ENCODE measurements at regions not wholly inside any gene's neighbourhood (a gene's known extent, or its start where the extent isn't known, plus 50 kb on each side); places are given as distances from the start of the nearest gene placed in this dataset.

DNA sequence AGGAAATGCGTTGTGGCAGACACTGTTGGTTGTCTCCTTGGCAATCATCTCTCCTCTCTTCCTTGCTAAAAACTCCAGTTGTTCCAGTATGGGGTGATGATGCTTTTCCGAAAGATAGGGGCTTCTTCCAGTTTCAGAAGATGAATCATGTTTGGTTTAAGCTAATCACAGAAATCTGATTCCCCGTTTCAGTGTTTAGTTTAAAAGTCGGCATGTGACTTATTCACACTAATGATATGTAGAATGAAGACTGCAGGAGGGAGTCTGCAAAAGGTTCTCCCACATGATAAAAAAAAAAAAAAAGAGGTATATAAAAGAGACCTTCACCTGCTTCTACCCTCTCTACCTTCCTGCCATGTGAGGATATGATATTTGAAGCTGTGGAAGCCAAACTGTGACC is 239.0 kb upstream of the SIX2 start:
- DNase-seq = no peak

DNA sequence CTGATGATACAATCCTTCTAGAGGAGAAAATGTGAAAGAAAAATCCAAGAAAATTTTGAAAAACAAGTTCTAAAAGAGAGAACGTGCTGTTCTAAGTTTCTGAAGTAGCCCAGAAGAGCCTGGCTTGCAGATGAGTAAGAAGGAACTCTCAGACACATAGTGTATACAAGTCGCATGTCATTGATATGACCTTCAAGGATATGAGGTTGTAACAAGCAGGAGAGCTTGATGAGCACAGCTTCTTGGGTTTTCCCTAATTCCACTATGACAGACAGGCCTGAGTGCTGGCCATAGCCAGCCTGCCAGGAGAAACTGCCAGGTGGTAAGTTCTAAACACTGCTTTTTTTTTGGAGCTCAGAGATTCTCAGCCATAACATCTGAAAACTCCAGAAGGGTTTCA is 235.7 kb upstream of the SIX2 start:
- DNase-seq = no peak

DNA sequence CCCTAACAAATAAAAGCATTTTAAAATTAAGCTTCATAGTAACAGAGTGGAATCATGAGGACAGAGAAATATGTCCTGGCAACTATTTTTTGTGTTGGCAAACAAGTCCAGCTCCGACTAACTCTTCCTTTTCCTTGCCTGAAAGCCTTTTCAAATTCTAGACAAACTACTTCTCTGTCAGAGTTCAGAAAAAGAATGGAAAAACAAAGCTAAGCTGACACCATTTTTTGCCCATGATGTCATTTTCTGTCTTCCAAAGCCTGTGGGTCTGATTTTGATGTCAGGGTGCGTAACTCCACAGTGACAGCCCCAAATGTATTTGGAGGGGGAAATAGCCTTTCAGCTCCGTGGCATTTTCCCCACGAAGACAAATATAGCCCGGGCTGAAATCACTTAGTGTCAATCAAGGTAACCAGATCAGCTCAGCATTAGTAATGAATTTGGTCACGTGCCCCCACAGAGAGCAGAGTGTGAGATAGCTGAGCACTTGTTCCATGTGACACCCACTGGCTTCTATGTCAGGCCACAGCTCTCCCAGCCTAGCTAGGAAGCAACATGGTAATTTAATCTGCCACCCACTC is 233.0 kb upstream of the SIX2 start:
- no peak for DNase-seq

DNA sequence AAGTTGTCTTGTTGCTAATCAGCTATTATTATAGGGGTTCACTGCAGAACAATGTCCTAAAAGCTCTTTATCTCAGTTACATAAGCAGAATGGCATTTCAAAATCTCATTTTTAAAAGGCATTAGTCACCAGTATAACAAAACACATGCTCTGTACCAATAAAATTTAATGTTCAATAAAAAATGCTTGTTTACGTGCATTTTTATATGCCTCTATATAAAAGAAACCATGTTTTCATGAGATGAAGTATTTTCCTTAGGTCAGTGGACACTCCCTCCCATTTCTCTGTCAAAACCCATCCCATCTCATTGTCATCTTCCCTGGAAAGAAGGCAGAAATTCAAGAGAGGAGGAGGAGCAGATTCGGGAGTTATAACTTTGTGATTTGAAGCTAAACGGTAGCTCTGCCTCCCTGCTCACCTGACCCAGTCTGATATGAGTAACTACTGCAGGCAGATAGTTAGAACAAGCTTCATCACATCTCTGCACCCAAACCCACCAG is 231.9 kb upstream of the SIX2 start:
- DNase-seq = no peak

DNA sequence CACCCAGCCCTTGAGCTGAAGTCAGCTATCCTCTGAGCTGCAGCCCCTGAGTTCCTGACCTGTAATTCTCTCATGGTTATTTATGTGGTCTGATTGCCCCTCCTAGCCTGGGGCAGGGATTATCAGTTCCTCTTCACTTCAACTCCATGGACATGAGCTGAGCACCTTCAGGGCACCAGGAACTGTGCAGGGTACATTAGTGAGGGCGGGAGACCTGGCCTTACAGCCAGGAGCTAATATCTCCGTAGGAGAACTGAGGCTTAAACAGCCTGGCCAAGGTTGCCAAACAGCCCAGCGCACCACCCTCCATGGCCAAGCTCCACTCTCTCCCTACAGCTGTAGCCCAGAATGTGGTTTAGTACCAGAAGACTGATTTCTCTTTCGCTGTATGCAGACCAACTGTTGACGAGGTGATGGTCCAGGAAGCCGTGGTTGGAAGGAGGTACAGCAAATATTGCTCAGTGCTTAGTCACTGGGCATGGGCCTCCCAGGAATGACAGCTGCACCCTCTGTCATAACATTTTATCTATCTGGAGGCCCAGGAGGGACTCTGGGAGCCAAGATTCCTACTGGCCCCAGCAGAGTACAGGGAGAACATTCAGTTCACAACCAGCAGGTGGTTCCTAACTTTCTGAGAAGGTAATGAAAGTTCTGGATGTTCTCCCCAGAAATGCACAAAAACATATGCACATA is 228.7 kb upstream of the SIX2 start:
- DNase-seq = peak; percentile 45 to 55

DNA sequence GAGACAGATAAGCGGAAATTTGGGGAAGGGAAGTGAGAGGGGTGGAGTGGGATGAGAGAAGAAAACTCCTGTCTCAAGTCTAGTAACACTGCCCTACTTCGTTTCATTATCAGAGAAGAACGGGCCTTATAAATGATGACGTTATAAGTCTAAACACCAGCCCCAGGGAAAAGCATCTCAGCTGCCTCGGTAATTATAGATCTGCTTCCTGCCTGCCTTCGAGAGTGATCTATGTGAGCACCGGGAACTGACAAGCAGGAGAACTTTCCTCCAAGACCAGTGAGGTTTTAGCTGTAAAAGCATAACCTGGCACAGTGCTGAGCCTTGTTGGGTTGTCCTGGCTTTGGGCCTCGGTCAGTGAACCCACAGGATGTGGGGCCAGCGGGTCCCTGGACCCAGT is 227.9 kb upstream of the SIX2 start:
- DNase-seq = no peak

DNA sequence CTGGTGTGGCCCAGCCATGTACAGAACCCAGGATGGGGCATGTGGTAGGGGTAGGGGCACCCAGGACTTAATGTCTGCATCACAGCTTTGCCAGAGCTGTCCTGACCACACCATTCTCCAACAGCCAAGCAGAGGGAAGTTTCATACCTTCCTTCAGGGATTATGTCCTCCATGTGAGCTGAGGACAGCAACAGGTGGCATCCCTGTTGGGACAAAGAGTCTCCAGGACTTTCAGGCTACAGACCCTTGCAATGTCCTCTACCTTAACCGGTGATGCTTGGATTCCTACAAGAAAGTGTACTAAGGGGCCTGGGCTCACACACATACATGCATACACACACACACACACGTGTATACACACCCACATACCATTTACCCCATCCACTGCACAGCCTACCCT is 227.0 kb upstream of the SIX2 start:
- DNase-seq = no peak

DNA sequence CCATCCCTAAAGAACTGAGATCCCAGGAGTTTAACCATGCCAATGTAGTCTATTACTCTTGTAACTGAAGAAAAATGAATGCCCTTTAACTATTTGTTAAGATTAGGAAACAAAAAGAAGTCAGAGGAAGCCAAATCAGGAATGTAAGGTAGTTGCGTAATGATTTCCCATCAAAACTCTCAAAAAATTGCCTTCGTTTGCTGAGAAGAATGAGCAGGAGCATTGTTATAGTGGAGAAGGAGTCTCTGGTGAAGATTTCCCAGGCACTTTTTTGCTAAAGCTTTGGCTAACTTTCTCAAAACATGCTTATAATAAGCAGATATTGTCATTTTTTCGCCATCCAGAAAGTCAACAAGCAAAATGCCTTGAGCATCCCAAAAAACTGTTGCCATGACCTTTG is 224.0 kb upstream of the SIX2 start:
- no peak for DNase-seq

DNA sequence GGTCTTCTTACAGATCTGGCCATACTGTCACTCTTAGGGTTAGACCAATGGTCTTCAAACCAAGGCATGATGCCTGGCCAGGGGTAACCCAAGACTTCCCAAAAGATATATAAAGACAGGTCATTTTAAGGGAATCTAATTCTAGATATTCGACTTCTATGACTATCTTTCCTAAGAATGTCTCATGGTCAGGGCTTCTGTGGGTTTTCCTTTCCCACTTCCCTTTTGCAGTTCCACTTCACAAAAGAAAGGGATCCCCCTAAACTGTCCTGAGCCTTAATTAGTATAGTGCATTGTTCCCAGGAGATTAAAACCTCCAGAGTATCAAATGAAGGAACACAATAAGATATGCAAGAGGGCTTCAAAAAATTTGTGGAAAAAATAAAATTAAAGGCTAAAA is 223.6 kb upstream of the SIX2 start:
- DNase-seq = no peak

DNA sequence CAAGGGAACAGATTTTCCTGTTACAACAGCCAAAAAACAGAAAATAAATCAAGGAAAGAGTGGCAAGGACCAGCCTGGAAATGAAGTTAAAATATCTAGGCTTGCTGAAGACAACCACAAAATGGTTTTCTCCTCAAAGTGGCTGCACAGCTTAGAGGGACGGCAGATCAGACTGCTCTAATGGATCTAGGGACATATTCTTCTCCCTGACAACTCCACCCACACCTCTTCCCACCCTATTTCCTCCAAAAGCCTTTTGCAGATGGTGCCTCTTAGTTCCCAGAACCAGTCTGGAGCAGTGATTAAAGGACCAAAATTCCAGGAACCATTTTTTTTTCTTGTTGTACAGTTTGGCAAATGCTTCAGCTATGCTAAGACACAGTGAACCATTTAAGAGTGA is 220.2 kb upstream of the SIX2 start:
- DNase-seq = no peak

DNA sequence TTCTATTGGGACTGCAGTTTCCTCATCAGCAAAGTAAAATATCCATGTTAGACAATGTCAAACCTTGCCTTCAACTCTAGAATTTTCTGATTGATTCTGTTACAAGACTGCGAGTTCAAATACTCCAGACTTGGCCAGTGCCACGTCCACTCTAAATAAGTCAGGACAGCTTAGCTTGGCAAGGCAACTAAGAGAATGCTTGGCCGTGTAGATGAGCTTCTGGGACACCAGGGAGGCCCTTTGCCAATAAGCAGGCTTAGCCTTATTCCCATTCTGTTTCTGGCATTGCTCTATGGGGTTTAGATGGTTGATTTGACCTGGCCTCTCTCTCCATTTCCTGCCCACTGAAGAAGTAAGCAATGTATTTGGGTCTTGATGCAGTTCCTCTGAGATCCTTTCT is 218.1 kb upstream of the SIX2 start:
- DNase-seq = no peak

DNA sequence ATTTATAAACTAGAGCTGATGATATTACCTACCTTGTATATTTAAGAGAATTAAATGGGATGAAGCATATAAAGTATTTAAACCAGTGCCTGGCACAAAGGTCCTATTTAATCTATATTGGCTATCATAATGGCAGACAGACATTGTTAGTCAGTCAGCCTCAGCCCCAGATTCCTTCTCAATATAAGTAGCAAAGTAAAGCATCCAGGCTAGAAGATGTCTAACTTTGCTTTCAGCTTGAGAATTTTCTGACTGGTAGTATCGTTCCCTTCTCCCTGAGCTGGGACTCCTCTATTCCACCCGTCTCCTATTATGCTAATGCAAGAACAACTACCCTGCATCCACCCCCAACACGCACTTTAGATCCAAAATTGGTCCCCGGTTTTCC is 215.7 kb upstream of the SIX2 start:
- no peak for DNase-seq

DNA sequence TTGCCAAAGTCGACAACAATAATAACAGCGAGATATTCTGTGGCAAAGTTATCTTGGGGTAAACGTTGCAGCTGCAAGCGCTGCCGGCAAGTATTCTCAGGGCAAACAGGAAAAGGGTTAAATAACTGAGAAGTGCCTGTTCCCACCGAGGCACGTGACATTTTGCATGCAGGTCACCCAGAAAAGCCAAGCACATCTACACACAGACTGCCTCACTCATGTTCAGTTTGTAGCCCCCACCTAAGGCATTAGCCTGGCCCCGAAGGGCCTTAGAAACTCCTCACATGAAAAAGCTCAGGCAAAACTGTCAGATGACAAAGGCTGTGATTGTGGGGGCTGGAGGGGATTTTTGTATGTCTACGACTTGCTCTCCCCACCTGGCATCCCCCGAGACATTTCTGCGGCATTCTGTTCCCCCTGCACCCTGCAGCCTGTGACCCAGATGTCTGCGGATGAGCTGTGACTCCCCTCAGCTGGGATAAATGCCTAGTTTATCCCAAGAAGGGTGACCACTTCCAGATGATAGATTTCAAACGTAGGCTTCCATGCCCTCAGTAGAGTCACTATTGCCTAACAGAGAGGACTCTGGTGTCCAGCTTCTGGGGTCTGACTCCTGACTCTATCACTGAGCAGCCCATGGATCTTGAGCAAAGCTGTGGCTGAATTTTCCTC is 215.2 kb upstream of the SIX2 start:
- DNase-seq = no peak

DNA sequence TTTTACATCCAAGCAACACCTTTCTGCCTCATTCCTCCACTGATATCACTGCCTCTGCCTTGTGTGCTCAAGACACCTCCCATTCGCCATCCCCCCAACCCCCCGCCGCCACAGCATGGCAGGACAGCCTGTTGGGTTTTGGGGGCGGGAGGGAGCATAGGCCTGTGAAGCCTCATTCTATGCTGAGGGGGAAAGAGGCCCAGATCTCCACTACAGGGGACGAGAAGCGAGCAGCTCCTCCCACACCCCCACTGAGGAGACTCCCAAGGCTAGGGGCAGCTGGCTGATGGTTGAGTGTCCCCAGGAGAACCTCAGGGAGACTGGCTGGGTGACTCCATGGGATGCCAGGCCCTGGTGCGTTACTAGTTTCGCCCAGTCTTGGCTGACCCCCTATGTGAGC is 214.3 kb upstream of the SIX2 start:
- DNase-seq = no peak

DNA sequence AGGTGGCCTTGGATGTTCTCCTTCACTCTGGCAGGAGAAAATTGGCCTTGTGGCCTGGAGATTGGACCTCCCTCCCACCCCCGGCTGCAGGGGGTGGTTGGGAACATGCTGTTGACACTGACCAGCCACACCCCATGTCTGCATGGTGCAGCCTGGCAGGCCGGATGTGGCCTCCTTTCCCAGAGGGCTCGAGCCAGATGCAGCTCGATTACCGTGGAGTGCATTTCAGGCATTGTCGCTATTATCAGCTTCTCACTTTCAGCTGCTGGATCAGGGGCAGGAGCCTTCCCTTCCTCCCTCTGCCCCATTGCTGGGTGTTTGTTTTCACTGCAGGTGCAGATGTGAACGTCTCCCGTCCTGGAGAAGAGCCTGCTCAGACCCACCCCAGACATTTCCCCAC is 211.0 kb upstream of the SIX2 start:
- no peak for DNase-seq

DNA sequence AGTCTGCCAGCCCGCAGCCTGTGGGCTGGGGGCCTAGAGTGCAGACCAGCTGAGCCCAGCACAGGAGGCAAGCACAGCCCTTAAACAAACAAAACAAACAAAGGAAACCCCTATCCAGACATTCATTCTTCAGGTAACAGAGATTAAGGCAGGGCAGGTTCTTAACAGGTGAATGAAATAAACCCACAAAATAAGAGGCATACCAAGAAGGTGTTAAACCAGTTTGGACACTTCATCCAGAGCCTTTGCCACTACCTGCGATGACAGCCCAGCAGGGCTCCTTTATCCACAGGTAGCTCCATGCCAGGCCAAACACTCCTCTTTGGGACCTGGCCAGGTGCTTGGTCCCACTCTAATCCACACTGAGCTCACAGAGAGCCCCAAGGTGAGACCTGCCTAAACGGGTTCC is 209.7 kb upstream of the SIX2 start:
- no peak for DNase-seq

DNA sequence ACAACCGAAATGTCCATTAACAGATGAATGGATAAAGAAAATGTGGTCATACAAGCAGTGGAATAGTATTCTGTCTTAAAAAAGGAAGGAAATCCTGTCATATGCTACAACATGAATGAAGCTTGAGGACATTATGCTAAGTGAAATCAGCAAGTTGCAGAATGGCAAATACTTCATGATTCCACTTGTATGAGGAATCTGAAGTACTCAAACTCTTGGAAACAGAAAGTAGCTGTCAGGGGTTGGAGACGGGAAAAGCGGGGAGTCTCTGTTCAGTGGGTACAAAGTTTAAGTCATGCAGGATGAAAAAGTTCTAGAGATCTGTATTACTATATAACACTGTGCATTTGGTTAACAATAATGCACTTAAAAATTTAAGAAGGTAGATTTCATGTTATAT is 209.0 kb upstream of the SIX2 start:
- no peak for DNase-seq

DNA sequence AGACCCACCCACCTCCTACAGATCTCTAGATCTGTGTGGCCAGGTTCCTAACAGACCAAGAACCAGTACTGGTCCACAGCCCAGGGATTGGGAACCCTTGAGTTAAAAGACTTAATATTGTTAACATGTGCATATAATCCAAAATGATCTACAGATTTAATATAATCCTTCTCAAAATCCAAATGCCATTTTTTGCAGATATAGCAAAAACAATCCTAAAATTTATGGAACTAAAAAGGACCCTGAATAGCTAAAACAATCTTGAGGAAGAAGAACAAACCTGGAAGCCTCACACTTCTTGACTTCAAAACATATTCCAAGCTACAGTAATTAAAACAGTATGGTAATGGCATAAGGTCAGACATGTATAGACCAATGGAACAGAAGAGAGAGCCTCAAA is 206.9 kb upstream of the SIX2 start:
- no peak for DNase-seq

DNA sequence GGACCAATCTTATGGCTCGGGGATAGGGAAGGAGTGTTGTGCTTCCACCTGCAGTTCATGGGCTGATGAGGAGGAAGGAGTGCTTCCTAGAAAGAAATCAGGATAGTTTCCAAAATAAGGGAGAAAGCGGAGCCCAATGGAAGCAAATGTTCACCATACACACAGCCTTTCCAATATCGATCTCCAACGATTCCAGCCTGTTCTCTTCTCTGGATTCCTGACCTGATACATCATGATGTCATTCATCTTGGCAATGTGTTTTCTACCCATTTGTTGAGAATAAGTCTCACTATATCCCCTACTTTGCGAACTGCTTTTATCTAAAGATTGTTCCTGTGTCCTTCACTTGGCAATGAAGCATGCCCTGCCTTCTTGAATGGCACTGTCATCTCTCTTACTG is 205.3 kb upstream of the SIX2 start:
- no peak for DNase-seq

DNA sequence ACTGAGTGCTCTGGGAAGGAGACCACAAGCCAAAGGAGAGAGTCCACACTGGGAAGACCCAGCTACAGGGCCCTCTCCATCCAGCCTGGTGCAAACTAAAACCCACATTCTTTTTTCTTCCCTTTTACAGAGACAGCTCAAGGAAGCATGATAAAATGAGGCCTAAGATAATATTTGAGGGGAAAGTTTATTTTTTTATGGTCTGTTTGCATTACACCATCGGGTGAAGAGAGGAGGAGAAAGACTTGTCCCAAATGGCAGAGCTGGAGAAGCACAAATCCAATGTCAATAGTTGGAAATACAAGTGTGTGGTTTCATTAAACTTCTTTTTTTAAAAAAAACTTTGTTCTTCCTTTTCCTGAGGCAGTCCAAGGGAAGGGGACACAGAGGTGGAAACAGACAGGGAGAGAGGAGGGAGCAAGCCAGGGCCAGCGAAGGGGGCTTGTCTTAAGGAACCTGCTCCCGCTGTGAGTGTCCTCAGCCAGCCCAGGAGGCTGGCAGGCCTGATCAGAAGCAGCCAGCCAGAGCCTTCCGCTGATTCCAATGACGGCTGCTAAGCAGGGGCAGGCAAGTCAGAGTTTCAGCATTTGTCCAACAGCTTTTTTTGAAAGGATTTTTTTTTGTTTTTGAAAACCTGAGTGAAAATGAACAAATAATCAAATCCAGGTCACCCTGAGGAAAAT is 203.8 kb upstream of the SIX2 start:
- no peak for DNase-seq

DNA sequence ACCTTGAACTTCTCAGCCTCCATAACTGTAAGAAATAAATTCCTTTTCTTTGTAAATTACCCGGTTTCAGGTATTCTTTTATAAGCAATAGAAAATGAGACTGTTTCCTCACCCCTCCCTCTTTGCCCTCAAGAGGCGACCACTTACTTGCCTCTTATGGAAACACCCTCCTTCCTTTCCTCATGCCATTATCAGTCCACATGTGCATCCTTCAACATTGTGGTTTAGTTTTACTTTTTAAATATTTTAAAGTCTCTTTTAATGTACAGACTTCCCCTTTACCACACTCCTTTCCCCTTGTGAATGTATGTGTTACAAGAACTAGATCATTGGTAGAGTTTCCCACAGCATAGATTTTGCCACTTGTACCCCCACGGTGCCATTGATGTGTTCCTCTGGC is 202.4 kb upstream of the SIX2 start:
- DNase-seq = peak; percentile 42 to 48

DNA sequence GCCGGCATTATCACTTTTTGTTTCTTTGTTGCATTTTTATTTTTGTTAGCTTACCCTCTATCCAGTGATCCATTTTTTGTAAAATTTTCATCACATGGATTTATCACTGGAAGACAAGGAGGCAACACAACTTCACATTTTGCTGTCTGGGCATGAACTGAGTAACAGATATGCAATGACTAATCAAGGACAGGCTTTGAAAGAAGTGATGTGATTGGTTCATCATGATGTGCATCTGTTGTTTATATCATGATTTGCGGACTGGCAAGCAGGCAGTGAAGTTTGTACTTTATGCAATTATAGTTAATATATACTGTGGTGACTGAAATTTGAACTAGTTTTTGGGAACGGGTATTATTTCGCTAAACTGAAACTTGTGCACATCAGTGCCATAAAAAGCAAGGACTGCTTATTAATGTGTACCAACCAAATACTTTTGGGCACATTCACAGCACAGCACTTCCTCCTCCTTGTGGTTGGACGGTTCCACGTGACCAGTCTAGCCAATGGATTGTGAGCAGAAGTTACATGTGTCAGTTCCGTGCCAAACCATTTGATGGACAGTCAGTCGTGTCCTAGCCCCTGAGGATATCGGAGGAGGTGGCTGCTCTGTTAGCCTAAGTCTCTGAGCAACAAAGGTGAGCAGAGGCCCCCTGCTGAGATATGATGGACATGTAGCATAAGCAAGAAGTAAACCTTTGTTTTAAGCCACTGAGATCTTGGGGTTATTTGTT is 201.4 kb upstream of the SIX2 start:
- no peak for DNase-seq

DNA sequence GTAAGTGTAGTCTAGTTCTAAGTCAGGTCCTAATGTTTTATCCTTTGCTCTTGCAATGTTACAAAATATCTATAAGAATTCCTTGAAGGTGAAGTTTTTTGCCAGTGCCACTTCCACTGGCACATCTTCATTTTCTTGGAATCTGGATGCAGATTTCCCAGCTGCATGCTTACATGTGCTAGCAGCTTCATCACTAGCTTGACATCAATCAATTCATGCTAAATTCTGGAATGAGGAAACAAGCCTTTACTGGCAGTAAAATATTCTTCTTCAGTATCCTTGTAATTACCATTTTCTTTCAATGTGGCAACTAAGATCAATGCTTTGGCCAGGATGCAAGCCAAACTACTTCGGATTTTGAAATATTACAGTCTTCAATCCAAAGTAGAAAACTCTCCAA is 200.6 kb upstream of the SIX2 start:
- no peak for DNase-seq
